Right renal cortex interstitium (tissue), 3 donors: ENCODE measurements at regions not wholly inside any gene's neighbourhood (a gene's known extent, or its start where the extent isn't known, plus 50 kb on each side); places are given as distances from the start of the nearest gene placed in this dataset.

Experiments
- DNase-seq, 3 donors: peaks; one replicate each; pipeline ENCODE4 v3.0.0-alpha.2; 2013; ENCODE audit warnings: low read depth in 3 of 3, low spot score in 2 of 3

DNA sequence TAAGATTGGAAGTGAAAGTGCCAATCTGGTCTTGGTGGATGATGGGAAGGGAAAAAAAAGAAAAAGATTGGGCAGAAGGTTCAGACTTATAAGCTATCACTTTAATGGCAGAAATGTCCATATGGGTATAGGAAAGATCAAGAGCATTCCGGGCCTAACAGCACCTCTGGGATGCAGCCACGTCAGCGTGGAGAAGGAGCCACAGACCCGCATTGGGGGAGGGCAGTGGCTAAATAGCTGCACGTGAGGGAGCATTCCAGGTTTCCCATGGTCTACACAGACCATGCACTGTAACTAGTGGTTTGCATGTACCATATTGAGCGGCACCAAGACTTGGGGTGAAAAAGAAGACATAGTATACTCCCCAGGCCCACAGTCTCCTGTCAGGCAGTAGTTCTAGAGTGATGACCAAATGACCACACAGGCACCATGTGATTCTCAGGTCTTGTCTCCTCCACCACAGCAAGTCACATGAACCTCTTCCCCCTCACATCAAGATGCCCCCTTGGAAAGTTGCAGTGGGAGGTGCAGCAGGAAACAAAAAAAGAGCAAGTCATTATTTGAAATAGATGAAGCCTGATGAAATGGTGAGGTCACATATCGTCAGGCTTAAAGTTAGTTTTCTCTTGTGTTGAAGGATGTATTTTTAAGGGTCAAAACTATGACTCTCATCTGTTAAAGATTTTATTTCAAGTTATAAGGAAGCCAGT lies 94.4 kb upstream of the TNFAIP3 start:
- no peak for DNase-seq

DNA sequence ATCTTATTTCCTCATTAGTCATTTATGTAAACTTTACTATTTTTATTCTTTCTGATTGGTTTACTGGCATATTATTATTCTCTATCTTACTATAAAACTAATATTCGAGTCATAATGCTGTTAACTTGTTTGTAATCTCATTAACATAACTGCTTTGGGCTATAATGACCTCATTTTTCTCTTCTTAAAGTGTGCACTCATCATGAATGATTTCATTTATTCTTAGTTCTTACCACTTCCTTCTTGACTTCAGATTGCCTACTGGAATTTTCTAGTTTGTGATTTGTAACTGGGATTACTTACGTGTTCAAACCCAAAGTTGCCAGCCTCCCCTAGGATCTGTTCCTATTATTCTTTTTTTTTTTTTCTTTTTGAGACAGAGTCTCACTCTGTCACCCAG lies 91.8 kb upstream of the TNFAIP3 start:
- DNase-seq = no peak

DNA sequence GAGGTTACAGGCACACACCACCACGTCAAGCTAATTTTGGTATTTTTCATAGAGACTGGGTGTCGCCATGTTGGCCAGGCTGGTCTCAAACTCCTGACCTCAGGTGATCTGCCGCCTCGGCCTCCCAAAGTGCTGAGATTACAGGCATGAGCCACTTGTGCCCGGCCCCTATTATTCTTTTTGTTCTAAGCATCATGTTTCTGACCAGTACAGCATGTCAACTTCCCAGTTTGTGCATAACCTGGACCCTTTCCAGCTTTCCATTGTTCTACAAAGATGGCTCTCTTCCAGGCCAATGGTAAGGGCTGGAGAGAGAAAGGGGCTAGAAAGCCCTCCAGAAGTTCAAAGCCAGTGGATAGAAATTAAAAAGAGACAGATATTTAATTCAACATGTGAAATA lies 91.3 kb upstream of the TNFAIP3 start:
- no peak for DNase-seq

DNA sequence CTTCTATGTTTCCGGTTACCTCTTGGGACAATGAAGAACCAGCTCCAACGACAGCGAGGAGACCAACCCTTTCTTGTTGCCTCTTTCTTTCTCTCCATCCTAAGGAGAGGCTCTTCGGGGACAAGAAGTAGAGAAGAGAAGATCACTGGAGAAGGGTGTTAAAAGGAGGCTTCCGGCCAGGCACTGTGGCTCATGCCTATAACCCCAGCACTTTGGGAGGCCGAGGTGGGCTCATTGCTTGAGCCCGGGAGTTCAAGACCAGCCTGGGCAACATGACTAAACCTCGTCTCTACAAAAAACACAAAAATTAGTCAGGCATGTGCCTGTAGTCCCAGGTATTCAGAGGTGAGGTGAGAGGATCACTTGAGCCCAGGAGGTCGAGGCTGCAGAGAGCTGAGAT lies 90.8 kb upstream of the TNFAIP3 start:
- no peak for DNase-seq

DNA sequence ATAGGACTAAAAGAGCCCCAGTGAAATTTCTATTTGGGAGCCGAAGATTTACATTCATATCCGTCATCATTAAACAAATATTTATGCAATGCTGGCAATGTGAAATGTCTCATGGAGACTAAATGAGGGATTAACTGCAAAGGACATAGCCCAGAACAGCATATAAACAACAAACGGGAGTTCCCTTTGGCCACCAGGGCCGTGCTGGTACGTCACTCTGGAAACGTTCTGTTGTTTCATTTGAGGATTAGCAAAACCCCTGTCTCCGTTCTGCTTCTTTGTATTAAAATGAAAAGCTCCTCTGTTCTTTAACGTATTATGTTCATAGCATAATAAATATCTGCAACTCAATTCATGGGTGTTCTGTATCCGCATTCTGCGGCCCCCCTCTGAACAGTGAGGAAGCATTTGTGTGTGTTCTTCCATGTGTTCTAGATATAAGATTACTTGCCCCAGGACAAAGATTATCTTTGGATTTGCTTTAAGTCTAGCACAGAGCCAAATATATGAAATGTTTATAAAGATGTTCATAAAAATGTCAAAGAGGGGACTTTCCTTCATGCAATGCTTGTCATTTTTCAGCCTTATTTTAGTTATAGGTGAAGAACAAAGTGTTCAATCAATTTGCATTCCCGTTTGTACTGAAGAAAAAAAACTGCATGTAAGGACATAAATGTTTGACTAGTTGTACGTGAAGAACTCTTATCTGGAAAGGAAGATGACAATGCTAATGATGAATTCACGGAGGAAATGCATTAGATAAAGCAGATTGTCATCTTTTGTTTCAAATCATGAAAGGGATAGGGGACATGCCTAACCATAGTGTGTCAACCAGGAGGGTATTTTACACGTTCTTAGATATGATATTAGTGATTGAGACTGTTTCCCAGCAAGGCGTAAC lies 90.0 kb upstream of the TNFAIP3 start:
- no peak for DNase-seq

DNA sequence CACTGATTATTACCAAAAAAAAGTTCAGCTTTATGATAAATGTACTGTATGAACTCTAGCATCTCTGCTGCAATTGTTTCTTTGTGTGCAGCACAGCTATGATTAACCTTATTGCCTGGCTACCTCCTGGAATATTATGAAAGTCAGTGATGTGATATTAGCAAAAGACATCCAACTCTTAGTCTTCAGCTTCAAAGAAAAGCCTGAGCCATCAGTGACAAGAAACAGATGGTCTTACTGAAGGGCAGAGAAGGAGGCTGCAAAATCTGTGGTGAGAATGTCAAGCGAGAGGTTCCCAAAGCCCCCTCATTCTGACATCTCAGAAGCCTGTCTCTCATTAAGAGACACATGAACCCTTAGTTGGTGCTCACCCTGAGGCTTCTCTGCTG lies 89.4 kb upstream of the TNFAIP3 start:
- no peak for DNase-seq

DNA sequence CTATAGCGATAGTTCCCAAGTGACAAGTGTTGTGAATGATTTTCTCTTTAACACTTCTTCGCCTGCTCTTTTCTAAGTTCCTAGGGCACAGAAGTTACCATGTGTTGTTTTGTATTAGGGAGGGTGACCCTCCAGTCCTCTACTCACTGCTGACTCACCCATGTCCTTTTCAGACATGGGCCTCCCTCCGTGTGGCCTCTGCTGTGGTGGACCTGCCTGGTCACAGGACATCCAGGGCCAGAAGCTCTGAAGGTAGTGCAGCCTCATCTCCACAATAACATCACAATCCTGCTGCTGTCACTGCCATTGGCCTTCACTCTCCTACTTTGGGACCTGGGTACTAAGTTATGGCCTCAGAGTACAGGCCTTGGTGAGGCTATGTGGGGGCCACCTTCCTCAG lies 87.1 kb upstream of the TNFAIP3 start:
- DNase-seq = no peak

DNA sequence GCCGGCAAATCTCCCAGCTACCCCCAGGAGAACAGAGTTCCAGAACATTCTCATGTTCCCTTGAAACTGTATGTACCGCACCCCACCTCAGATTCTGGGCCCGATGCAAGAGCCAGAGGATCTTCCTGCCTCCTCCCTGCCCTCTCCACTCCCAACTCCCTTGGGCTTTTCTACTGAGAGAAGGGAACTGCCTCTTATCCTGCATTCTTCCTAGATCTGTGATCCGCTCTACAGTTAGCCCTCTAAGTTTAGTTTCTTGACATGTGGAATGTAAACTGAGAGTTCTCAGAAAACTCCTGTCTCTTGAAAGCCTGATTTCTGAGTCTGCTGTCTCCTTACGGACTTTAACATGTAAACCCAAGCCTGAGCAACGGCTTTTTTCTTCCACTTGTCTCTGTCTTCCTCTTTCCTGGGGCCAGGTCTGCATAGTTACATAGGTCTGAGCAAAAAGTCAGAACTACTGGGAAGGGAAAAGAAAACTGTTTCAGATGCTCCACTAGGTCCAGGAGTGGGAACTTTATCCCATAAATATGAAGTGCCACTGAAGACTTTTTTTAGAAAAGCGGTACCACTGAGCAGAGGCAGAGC lies 86.5 kb upstream of the TNFAIP3 start:
- no peak for DNase-seq

DNA sequence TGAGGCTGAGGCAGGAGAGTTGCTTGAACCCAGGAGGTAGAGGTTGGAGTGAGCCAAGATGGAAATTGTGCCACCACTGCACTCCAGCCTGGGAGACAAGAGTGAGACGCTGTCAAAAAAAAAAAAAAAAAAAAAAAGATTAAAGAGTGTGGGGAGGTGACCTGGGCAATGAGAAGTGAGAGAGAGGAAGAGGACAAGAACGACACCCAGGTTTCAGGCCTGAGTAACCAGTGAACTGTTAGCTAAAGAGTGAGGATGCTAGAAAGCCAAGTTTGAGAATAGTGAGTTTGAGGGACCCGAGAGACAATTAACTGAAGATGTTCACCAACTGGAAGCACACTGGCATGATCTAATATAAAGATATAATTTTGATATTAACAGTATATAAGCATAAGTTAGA lies 85.4 kb upstream of the TNFAIP3 start:
- no peak for DNase-seq

DNA sequence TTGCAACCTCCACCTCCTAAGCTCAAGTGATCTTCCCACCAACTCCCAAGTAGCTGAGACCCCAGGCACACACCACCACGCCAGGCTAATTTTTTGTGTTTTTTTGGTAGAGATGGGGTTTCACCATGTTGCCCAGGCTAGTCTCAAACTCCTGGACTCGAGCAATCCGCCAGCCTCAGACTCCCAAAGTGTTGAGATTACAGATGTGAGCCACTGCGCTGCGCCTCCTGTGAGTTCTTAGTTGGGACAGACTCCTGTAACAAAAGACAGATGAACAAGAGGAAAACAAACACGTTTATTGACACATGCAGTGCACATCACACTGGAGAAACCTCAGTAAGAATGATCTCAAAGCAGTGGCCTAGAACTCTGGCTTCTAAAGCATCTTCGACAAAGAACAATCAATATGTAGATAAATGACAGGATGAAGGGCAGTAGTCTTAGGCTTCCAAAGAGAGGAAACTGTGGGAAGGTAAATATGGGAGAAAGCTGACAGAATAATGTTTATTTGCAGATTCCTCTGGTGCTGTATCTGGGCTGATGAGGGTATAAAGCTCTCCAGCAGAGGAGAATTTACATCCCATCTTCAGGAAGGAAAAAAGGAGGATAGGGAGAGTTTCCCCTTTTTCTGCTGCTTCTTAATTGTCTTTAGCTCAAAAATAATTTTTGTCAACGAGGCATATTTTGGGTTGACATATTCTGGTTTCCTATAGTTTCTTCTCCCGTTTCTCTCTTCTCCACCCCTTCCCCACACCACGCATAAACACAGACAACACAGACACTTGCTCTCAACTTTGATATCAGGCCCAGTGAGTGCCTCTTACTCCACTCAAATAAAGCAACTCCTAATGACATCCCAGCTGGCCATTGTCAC lies 84.7 kb upstream of the TNFAIP3 start:
- DNase-seq = no peak

DNA sequence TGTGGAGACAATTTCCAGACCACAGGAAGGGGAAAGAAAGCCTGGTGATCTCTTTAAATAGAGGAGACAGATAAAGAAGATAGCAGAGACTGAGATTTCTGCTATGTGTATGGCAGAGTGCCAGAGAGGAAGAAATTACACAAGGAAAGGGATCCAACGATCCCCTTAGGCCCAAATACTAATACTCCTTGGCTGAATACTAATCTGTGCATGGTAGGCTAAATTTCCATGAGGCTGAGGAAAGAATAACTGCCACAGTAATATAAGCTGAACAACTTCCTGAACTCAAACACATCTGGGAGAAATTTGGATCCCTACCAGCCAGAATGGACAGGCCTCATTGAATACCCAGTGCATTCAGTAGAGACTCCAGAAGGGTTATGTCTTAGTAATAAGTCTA lies 83.3 kb upstream of the TNFAIP3 start:
- DNase-seq = no peak

DNA sequence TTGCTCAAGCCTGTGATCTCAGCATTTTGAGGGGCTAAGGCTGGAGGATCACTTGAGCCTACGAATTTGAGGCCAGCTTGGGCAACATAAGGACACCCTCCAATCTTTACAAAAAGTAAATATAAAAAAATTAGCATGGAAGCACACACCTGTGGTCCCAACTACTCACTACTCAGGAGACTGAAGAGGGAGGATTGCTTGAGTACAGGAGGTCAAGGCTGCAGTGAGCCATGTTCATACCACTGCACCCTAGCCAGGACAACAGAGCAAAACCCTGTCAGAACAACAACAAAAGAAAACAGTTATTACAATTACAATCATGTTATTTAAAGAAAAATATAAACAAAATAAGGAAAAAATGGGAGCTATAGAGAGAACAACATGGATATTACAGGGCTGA lies 82.5 kb upstream of the TNFAIP3 start:
- no peak for DNase-seq

DNA sequence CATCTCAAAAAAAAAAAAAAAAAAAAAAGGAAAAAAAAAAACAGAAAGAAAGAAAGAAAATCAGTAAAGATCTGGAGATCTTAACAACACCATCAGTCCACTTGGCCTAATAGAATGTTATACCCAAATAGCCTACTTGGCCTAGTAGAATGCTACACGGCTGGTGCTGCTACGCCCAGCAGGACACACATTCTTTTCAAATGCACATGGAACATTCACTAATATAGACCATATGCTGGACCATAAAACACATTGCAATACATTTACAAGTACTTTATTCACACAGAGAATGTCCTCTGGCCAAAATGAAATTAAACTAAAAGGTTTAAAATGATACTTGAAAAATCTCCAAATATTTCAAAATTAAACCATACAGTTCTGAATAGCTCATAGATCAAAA lies 80.0 kb upstream of the TNFAIP3 start:
- no peak for DNase-seq

DNA sequence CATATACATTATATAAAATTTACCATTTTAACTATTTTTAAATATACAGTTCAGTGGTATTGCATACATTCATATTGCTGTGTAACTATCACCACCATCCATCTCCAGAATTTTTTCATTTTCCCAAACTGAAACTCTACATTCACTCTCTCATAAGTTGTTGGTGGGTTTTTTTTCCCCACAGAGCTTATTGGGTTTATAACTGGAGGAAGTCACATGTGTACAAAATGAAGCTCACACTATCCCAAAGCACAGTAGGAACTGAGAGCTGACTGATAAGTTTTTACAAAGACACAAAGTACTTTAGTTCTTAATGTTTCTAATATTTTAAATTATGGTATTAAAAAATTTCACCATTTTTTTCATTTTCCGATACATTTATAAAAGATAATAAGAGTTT lies 78.8 kb upstream of the TNFAIP3 start:
- no peak for DNase-seq

DNA sequence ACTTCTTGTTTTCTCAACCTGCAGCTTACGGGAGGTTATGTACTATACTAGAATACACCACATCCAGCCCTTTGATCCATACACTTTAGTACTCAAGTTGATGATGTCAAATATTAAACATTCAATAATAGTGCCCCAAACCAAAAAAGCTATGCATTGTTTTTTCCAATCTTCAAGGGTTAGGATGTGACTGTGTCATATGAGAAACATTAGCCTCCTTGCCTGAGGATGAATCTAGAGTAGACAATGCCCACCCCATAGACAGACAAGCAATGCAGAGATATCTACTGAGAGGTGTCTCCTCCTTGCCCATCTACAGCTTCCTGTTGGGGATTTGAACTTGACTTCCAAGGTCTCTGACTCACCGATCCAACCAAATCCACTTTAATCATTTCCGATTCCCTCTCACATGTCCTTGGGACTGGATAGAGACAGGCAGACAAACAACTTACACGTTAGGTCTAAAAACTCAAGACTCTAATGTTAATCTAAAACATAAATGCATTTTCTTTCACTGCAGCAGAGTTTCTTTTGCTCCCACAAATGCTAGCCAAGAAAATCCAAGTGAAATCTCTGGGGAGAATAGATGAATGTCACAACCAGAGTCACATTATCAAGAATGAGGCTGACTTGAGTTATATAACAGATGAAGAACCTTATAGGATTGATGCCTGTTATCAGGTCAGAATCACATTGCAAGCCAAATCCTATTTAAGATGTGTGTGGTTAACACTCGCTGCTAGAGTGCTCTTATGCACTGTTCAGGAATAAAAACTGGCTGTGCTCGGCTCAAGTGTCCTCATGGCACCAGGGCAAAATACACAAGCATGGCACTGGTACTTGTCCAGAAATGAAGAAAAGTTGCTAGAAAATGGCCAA lies 75.5 kb upstream of the TNFAIP3 start:
- no peak for DNase-seq

DNA sequence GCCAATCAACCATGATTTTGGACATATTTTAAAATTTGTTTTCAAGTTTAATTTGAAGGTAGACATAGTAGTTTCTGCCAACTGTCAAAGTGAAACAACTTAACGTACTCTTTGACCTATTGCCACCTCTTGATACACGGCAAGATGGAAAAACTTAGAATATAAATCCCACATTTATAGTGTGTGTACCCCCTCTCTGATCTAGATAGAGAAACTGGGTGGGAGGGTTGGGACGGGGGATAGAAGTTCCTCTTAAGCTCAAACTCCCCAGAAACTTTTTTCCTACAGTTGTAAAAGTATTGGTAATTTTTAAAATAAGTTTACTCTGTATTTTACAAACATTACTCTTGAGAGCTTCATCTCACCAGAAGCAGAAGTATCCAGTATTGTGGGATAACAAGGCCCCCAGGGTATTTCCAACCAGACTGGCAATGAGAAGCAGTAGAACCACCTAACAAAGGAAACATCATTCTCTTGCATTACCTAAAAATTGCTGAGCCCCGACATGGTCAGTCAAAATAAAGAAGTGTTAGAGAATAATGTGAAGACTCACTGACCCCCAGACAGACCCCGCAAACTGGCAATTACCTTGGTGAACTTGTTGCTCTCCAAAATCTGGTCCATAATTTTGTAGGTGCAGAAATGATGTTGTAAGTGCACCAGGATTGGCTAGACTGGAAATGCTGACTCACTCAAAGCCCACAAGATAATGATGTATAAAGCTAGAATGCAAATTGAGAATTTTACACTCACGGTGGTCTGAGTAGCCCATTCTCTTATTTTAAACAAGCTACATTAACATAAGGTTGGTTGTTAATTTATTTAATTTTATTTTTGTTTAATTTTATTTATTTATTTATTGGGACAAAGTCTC lies 74.7 kb upstream of the TNFAIP3 start:
- DNase-seq = no peak

DNA sequence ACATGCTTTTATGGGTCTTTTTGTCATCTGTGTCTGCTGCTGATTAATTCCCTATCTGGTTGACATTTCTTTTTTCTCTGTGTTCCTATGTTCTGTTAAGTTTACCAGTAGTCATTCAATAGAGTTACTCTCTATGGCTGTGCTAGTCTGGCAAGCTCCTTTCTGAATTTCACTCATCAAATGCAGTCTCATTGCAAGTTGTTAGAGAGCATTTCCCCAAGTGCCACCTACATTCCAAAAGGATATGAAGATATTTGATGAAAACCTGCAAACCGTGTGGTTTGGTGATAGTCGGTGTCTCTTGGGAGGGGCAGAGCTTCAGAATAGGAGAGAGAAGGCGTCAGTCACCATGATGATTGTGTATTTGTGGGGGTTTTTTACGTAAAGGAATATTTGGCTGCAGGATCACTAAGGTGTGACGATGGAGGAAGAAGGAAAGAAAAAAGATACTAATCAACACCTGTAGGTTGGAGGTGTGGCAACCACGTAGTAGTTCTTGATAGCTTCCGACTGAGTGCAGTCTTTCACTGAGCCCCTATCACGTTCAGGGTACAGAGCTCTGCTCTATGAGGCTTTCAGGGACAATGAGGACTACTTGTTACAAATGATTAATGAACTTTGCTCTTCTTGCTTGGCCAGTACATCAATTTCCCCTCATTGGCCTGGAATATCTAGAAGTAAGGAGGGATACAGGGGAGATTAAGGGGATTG lies 73.1 kb upstream of the TNFAIP3 start:
- no peak for DNase-seq

DNA sequence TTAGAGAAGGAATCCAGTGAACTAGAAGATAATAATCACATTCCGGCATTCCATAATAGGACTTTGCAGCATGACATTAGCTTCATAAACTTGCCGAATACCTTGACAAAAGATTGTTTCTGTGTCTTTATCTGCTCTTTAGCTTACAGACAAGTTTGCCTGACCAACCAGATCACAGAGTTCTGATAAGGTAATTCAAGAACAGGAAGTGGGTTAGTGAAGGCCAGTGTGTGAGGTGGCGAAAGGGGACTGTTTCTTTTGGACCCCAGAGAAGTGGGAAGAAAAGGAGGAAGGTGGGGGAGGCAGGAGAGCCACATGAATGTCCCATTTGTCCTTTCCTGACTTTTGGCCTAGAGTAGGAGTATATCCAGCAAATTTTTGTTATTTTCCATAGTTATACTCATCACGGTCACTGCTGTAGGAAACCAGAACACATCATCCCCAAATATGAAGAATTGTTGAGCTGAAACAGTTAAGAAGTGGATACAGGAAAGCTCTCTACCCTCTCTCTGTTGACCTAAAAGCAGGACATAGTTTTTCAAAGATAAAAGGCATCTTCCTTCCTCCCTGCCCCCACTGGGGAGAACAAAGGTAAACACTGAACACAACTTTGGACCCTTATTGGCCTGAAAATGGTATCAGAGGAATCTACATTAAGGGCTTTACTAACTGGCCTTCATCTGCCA lies 72.4 kb upstream of the TNFAIP3 start:
- no peak for DNase-seq
